DND-41 (cell line): ENCODE measurements at regions not wholly inside any gene's neighbourhood (a gene's known extent, or its start where the extent isn't known, plus 50 kb on each side); places are given as distances from the start of the nearest gene placed in this dataset.

Experiments
- EZH2 ChIP-seq: IDR thresholded peaks from 3 replicates; pipeline ENCODE4 v1.6.1; 2012; ENCODE audit warnings: borderline replicate concordance, low read depth, mild to moderate bottlenecking, moderate library complexity, low read length, inconsistent platforms; ENCODE audit not compliant: severe bottlenecking
- TF ChIP-seq, protein P1 (sequence below): IDR thresholded peaks from 2 replicates; pipeline ENCODE4 v1.5.1; 2012; ENCODE audit warnings: borderline replicate concordance, low read length, moderate library complexity, mild to moderate bottlenecking; ENCODE audit not compliant: poor library complexity, severe bottlenecking; ENCODE audit errors: extremely low read depth

DNA sequence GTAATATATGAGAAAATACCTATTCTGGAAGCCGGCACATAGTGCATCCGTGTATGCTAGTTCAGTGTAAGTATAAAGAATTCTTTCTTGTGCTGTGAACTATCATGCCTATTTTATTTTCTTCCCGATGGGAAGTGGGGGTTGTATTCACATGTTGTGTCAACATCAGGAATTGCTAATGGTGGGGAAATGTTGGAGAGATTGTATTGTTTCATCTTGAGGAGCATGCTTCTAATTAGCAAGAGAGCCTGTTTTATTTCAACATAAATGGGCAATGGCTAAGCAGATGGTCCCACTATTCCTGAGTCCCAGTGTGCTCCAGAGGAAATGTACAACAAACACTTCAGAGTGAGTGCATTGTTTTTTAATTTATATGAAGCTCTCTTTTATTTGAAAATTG, 485.2 kb downstream of the PLPP3 start:
- TF ChIP-seq, protein P1, sequence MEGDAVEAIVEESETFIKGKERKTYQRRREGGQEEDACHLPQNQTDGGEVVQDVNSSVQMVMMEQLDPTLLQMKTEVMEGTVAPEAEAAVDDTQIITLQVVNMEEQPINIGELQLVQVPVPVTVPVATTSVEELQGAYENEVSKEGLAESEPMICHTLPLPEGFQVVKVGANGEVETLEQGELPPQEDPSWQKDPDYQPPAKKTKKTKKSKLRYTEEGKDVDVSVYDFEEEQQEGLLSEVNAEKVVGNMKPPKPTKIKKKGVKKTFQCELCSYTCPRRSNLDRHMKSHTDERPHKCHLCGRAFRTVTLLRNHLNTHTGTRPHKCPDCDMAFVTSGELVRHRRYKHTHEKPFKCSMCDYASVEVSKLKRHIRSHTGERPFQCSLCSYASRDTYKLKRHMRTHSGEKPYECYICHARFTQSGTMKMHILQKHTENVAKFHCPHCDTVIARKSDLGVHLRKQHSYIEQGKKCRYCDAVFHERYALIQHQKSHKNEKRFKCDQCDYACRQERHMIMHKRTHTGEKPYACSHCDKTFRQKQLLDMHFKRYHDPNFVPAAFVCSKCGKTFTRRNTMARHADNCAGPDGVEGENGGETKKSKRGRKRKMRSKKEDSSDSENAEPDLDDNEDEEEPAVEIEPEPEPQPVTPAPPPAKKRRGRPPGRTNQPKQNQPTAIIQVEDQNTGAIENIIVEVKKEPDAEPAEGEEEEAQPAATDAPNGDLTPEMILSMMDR, result no peak
- no peak for TF ChIP-seq EZH2
